Mucosa of descending colon (tissue), 3 donors: ENCODE measurements at regions not wholly inside any gene's neighbourhood (a gene's known extent, or its start where the extent isn't known, plus 50 kb on each side); places are given as distances from the start of the nearest gene placed in this dataset.

Experiments
- ATAC-seq: fragments of 200-7000 bp; cut with Tn5 transposase; one replicate; pipeline ENCODE4 v1.9.1; 2020; ENCODE audit warnings: mild to moderate bottlenecking, moderate library complexity
- DNase-seq, 3 donors: peaks; one replicate each; pipeline ENCODE4 v3.0.0-alpha.2; 2020
- H3K36me3 ChIP-seq: fragments of 200-600 bp; one replicate; pipeline ENCODE4 v1.8.0; 2021; ENCODE audit warnings: low read depth, mild to moderate bottlenecking
- H3K4me1 ChIP-seq: fragments of 200-600 bp; one replicate; pipeline ENCODE4 v1.8.0; 2021; ENCODE audit warnings: low read depth, mild to moderate bottlenecking
- H3K4me3 ChIP-seq: fragments of 200-600 bp; one replicate; pipeline ENCODE4 v1.8.0; 2021; ENCODE audit warnings: mild to moderate bottlenecking
- H3K9me3 ChIP-seq: fragments of 200-600 bp; one replicate; pipeline ENCODE4 v1.8.0; 2021; ENCODE audit warnings: mild to moderate bottlenecking
- intact Hi-C, 2 donors: fragments of 100-400 bp; cut with DNase I in 1 of 2; cut with micrococcal nuclease in 1 of 2; formaldehyde crosslinking; loops; one replicate each; pipeline versions ENCODE4 v1.11.0 to v1.11.1; 2022; cut with DNase I, micrococcal nuclease
- TF ChIP-seq, protein P1 (sequence below): fragments of 200-600 bp; IDR thresholded peaks from one replicate; pipeline ENCODE4 v1.8.0; 2022; ENCODE audit warnings: antibody characterized with exemption, mild to moderate bottlenecking
- donor health status: DM: no; HTN: no; CAD: no; lungs with moderate emphysema.
- donor health status: DM: no; HTN: no; CAD: no.
- donor health status: DM: no; HTN: yes; CAD: no.

DNA sequence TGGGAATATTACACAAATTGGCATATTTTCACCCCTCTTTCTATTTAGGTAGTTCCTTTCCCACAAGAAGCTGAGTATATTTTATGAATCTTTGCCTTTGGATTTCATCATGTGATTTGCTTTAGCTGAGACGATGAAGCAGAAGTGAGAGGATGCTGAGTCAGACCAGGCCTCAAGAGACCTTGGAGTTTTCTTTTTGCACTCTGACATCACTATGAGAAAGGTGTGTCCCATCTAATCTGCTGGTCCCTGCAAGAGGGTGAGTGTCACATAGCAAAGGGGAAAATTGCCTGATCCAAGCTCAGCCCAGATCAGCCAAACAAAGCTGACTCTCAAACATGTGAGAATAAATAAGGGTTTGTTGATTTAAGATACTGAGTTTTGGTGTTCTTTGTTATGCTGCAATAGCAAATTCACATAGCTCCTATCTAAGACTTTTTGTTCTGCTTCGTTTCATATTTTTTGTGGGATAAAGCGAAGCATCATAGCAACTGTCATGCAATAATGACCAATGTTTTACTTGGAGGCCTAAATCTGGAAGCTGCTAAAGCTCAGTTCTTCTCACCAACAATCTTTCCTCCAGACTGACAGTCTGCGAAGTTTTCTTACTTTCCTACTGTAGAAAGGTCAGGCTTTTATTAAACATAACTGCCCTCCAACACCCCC, 176.9 kb downstream of the PDHA2 start:
- TF ChIP-seq, protein P1, sequence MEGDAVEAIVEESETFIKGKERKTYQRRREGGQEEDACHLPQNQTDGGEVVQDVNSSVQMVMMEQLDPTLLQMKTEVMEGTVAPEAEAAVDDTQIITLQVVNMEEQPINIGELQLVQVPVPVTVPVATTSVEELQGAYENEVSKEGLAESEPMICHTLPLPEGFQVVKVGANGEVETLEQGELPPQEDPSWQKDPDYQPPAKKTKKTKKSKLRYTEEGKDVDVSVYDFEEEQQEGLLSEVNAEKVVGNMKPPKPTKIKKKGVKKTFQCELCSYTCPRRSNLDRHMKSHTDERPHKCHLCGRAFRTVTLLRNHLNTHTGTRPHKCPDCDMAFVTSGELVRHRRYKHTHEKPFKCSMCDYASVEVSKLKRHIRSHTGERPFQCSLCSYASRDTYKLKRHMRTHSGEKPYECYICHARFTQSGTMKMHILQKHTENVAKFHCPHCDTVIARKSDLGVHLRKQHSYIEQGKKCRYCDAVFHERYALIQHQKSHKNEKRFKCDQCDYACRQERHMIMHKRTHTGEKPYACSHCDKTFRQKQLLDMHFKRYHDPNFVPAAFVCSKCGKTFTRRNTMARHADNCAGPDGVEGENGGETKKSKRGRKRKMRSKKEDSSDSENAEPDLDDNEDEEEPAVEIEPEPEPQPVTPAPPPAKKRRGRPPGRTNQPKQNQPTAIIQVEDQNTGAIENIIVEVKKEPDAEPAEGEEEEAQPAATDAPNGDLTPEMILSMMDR, result no peak
- Histone ChIP-seq H3K4me3 (no peak overlapping the region), H3K4me1 (no peaks in the 10 kb centered on the region), H3K36me3 (no peaks in the 10 kb centered on the region), H3K9me3 (no peaks in the 10 kb centered on the region)
- DNase-seq, result no peak
- intact Hi-C loops, result no loop called here
- no peak for ATAC-seq

DNA sequence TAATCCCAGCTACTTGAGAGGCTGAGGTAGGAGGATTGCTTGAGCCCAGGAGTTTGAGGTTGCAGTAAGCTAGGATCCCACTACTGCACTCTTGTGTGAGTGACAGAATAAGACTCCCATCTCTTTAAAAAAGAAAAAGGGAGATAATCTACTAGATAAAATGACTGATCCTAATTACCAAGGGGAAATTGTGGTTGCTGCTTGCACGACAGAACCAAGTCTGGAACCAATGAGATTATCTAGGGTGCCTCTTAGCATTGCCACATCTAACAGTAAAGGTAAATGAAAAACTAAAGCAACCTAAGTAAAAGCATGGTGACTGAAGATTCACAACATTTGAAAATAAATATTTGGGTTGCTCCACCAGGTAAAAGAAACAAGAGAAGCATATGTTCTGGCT, 185.1 kb downstream of the PDHA2 start:
- Histone ChIP-seq H3K9me3 (no peaks in the 10 kb centered on the region), H3K36me3 (no peaks in the 10 kb centered on the region), H3K4me3 (no peak overlapping the region), H3K4me1 (no peaks in the 10 kb centered on the region)
- TF ChIP-seq, protein P1, result no peak
- DNase-seq (no peak), ATAC-seq (no peak)
- intact Hi-C loops, result no loop called here

DNA sequence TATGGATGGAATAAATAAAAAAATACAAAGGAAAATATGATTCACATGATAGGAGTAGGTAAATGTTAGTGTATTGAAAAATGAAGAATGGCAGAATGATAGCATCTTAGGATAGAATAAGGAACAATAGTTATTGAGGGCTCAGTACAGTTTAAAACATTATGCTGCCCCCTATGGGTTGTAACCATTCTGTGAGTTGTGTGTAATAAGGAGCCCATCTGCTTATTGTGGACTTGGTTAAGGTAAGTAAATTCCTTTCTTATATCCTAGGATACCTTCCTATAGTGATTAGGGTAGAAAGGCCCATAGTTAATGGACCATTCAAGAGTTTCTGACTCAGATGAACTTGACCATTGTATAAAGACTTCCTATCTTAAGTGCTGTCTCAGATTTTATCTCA, 195.8 kb downstream of the PDHA2 start:
- Histone ChIP-seq H3K36me3 (no peaks in the 10 kb centered on the region), H3K9me3 (no peaks in the 10 kb centered on the region), H3K4me3 (no peak overlapping the region), H3K4me1 (no peaks in the 10 kb centered on the region)
- DNase-seq (peak in 1 of 3 donors; percentile 20), ATAC-seq (no peak)
- intact Hi-C loops, result no loop called here
- TF ChIP-seq, protein P1, result no peak

DNA sequence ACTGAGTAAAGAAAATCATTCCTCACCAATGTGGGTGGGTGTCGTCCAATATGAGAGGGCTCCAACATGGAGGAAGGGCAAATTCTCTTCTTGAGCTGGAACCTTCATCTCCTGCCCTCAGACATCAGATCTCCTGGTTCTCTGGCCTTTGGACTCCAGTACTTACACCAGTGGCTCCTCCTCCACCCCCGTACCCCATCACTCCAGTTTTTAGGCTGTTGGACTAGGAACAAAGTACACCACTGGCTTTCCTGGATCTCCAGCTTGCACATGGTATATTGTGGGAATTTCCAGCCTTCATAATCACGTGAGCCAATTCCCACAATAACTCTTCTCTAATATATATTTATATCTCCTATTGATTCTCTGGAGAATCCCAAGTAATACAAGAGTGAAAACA, 196.9 kb downstream of the PDHA2 start:
- no peaks in the 10 kb centered on the region for H3K4me1 ChIP-seq
- TF ChIP-seq, protein P1, result no peak
- intact Hi-C loops, result no loop called here
- H3K9me3 ChIP-seq, result no peaks in the 10 kb centered on the region
- ATAC-seq (peak; percentile 64), DNase-seq (no peak)
- H3K4me3 ChIP-seq, result no peak overlapping the region
- H3K36me3 ChIP-seq, result no peaks in the 10 kb centered on the region

DNA sequence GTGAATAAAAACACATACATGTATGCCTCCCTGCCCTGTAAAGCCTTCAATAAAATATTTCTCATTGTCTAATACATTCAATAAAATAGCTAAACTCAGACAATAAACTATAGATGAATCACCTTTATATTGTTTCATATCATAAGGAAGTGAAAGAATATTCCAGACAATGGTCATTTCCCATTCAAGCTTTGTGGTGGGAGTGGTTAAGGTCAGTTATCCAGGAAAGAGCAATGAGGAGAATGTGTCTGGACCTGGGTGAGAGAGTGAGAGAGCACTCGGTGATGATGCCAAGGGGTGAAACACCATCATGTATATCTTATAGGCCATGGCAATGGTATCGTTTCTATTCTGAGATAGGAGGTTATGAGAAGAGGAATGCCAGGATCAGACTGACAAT, 197.8 kb downstream of the PDHA2 start:
- no peaks in the 10 kb centered on the region for H3K9me3 ChIP-seq
- DNase-seq (peak in 1 of 3 donors; percentile 9), ATAC-seq (peak; percentile 97)
- no peaks in the 10 kb centered on the region for H3K4me1 ChIP-seq
- no peaks in the 10 kb centered on the region for H3K36me3 ChIP-seq
- TF ChIP-seq, protein P1, result no peak
- intact Hi-C loops, result no loop called here
- H3K4me3 ChIP-seq, result no peak overlapping the region

DNA sequence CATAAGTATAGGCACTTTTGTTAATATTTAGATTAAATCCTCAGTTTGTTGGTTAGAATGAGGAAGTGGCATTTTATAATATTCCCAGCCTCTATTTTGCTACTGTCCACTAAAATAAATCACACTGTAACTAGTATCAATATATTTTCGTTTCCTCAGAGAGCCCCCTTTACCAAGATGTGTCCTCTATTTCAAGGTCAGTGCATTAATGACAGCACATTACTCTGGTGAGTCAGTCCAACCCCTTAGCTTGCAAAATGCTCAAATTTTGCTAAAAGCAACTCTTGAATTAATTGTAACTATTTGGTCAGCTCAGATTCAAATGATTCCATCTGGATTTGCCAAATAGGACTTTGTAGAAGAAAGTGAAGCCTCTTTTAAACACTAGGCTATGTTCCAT, 199.3 kb downstream of the PDHA2 start:
- DNase-seq, result no peak
- TF ChIP-seq, protein P1, result no peak
- no peak for ATAC-seq
- intact Hi-C loops, result no loop called here
- Histone ChIP-seq H3K36me3 (no peaks in the 10 kb centered on the region), H3K4me1 (no peaks in the 10 kb centered on the region), H3K4me3 (no peak overlapping the region), H3K9me3 (no peaks in the 10 kb centered on the region)
